ENCODE measurements at regions not wholly inside any gene's neighbourhood (a gene's known extent, or its start where the extent isn't known, plus 50 kb on each side); places are given as distances from the start of the nearest gene placed in this dataset.

DNA sequence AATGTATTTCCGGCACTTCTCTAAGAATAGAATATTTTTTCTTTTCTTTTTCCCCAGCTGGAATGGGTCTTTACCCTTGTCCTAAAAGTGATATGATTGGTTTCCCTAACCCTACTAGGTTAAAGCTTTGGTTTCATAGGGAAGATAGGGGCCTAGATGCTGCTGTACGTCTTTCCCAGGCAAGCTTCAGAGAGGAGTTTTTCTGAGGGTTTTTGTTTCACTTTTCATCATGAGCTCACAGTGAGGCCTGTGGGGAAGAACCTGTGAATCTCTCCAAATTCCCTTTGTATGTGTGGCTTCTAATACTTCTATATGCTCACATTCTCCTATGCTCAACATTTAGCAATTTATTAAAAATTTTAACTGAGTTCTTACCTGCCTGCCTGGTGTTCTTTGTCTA, 320.0 kb upstream of the PCDH18 start:
- TF ChIP-seq POLR2AphosphoS5 (IDR thresholded peaks at IDR 0.05) = no peak
- TF ChIP-seq POLR2A (IDR thresholded peaks at IDR 0.05) = no peak
